ENCODE measurements at regions not wholly inside any gene's neighbourhood (a gene's known extent, or its start where the extent isn't known, plus 50 kb on each side); places are given as distances from the start of the nearest gene placed in this dataset.

GRCh38 chr6:98272060-98272459 lies 562.3 kb upstream of the POU3F2 start:
- RAD21 ChIA-PET (ENCODE audit: low non-redundant PET in 1 of 2, low total read pairs in 2 of 2, uncharacterized antibody in 2 of 2, unreplicated experiment in 2 of 2), result no interaction called here
- H3K36me3 ChIP-seq (ENCODE audit: control insufficient read depth in 1 of 2, insufficient read depth in 2 of 2, low read length in 2 of 2), result no peaks in the 10 kb centered on the region
- intact Hi-C loops (cut with micrococcal nuclease), result no loop called here
- DNase-seq (ENCODE audit: low read depth, low spot score), result no peak
- H3K4me2 ChIP-seq (ENCODE audit: low read length), result no peak overlapping the region
- H3K79me2 ChIP-seq (ENCODE audit: insufficient read depth, low read length), result no peaks in the 10 kb centered on the region
- H3K4me3 ChIP-seq (replicated peaks in 1 of 2; ENCODE audit: low read depth in 1 of 2, low read length in 2 of 2), result no peak overlapping the region
- H3K9me2 ChIP-seq (ENCODE audit: insufficient read depth), result no peaks in the 10 kb centered on the region
- no peak overlapping the region for H2AFZ ChIP-seq (ENCODE audit: low read depth, low read length, poor library complexity, severe bottlenecking)
- TF ChIP-seq ATF3 (IDR thresholded peaks at IDR 0.05), result no peak
- TF ChIP-seq JUND (IDR thresholded peaks at IDR 0.05), result no peak
- no peak for TF ChIP-seq ZNF274 (IDR thresholded peaks at IDR 0.05; ENCODE audit: low read depth, low read length)
- CTCF ChIA-PET, result no interaction called here
- H3K27ac ChIP-seq (ENCODE audit: low read depth, low read length), result no peak overlapping the region
- POLR2A ChIA-PET, result no interaction called here
- no TSS peak for BruUV-seq (replicated peaks)
- H3K4me1 ChIP-seq (ENCODE audit: control insufficient read depth in 1 of 2, insufficient read depth in 2 of 2, low read length in 2 of 2), result no peaks in the 10 kb centered on the region
- no peak overlapping the region for H3K9ac ChIP-seq (ENCODE audit: low read length)
- H3K9me3 ChIP-seq (ENCODE audit: control insufficient read depth in 1 of 2, insufficient read depth in 1 of 2, low read depth in 1 of 2, low read length in 2 of 2), result no peaks in the 10 kb centered on the region
- no peaks in the 10 kb centered on the region for H3K27me3 ChIP-seq (ENCODE audit: insufficient read depth, low read length)
- ATAC-seq, result no peak
- no peaks in the 10 kb centered on the region for H4K20me1 ChIP-seq (ENCODE audit: insufficient read depth)

GRCh38 chr6:98274691-98275090 lies 559.7 kb upstream of the POU3F2 start:
- no TSS peak for BruUV-seq (replicated peaks)
- Histone ChIP-seq H2AFZ (ENCODE audit: low read depth, low read length, poor library complexity, severe bottlenecking) (no peak overlapping the region), H3K36me3 (ENCODE audit: control insufficient read depth in 1 of 2, insufficient read depth in 2 of 2, low read length in 2 of 2) (no peaks in the 10 kb centered on the region), H3K9me3 (ENCODE audit: control insufficient read depth in 1 of 2, insufficient read depth in 1 of 2, low read depth in 1 of 2, low read length in 2 of 2) (no peaks in the 10 kb centered on the region), H3K4me2 (ENCODE audit: low read length) (no peak overlapping the region), H3K27ac (ENCODE audit: low read depth, low read length) (no peak overlapping the region), H3K27me3 (ENCODE audit: insufficient read depth, low read length) (no peaks in the 10 kb centered on the region), H4K20me1 (ENCODE audit: insufficient read depth) (no peaks in the 10 kb centered on the region), H3K4me3 (replicated peaks in 1 of 2; ENCODE audit: low read depth in 1 of 2, low read length in 2 of 2) (no peak overlapping the region), H3K4me1 (ENCODE audit: control insufficient read depth in 1 of 2, insufficient read depth in 2 of 2, low read length in 2 of 2) (no peaks in the 10 kb centered on the region), H3K79me2 (ENCODE audit: insufficient read depth, low read length) (no peaks in the 10 kb centered on the region), H3K9me2 (ENCODE audit: insufficient read depth) (no peaks in the 10 kb centered on the region), H3K9ac (ENCODE audit: low read length) (no peak overlapping the region)
- ChIA-PET CTCF (no interaction called here), RAD21 (ENCODE audit: low non-redundant PET in 1 of 2, low total read pairs in 2 of 2, uncharacterized antibody in 2 of 2, unreplicated experiment in 2 of 2) (no interaction called here), POLR2A (no interaction called here)
- TF ChIP-seq TCF7L2 (IDR thresholded peaks at IDR 0.05; ENCODE audit: borderline replicate concordance, extremely low read depth, insufficient read depth, insufficient read length) (no peak), EZH2 (IDR thresholded peaks at IDR 0.05) (no peak), SIN3A (IDR thresholded peaks at IDR 0.05; ENCODE audit: low read depth) (no peak), JUND (IDR thresholded peaks at IDR 0.05) (no peak), POLR2A (IDR thresholded peaks at IDR 0.05; ENCODE audit: borderline replicate concordance, extremely low read depth, insufficient read depth, insufficient read length) (no peak), YY1 (IDR thresholded peaks at IDR 0.05; ENCODE audit: extremely low read depth, insufficient replicate concordance, low read depth, low read length) (no peak)
- DNase-seq (ENCODE audit: low read depth, low spot score) (no peak), ATAC-seq (no peak)
- intact Hi-C loops (cut with micrococcal nuclease), result no loop called here

Data from HCT116 (cell line).